ENCODE measurements at regions not wholly inside any gene's neighbourhood (a gene's known extent, or its start where the extent isn't known, plus 50 kb on each side); places are given as distances from the start of the nearest gene placed in this dataset.
A peak's percentile ranks its signal among the peaks of the same experiment; 100 is the strongest.

DNA sequence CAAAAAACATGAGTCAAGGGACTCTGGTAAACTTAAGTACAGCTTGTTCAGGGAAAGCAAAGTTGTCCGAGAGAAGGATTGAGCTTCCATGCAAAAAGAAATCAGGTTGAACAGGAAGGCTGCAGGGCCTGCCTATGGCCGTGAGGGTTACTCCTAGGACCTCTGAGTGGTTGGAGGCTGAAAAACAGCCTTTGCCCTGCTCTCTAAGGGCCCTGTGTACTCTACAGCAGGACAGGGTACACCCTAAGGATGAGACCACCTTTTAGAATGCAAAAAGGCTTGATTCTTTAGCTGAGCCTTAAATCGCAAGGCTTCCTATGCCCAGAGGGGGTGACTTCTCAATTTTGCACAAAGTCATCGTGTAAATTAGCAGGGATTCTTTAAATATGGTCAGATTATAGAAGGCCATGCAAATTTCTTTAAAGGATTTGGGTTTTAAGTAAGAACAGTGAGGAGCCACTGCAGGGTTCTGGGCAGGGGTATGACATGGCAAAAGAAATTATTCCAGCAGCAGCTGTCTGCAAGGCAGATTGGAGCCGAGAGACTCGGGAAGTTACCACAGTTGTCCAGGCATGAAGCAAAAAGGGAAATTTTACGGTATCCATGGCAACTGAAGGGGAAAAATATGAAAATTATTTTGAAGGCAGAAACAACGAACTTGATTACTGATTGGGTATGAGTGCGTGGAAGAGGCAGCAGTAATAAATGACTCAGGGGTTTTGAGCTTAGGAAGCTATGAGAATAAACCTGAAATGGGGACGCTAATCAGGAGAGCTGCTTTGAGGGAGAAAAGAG is 91.8 kb downstream of the FAM76B start:
- CTCF ChIA-PET: interaction anchor here (1.5 to 22.6 kb wide), 4 partner anchors 8 to 542 kb away, joined by 3 to 533 read pairs (median 31); no protein-coding TSS in a partner anchor
- no peak for DNase-seq (ENCODE audit: low read depth, low spot score)
- TF ChIP-seq, protein P1, sequence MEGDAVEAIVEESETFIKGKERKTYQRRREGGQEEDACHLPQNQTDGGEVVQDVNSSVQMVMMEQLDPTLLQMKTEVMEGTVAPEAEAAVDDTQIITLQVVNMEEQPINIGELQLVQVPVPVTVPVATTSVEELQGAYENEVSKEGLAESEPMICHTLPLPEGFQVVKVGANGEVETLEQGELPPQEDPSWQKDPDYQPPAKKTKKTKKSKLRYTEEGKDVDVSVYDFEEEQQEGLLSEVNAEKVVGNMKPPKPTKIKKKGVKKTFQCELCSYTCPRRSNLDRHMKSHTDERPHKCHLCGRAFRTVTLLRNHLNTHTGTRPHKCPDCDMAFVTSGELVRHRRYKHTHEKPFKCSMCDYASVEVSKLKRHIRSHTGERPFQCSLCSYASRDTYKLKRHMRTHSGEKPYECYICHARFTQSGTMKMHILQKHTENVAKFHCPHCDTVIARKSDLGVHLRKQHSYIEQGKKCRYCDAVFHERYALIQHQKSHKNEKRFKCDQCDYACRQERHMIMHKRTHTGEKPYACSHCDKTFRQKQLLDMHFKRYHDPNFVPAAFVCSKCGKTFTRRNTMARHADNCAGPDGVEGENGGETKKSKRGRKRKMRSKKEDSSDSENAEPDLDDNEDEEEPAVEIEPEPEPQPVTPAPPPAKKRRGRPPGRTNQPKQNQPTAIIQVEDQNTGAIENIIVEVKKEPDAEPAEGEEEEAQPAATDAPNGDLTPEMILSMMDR (IDR thresholded peaks at IDR 0.05; ENCODE audit: insufficient read depth, low read length, missing control alignments): no peak
- H3K4me3 ChIP-seq (ENCODE audit: low read depth, low read length): no peak overlapping the region
- POLR2A ChIA-PET: no interaction called here

DNA sequence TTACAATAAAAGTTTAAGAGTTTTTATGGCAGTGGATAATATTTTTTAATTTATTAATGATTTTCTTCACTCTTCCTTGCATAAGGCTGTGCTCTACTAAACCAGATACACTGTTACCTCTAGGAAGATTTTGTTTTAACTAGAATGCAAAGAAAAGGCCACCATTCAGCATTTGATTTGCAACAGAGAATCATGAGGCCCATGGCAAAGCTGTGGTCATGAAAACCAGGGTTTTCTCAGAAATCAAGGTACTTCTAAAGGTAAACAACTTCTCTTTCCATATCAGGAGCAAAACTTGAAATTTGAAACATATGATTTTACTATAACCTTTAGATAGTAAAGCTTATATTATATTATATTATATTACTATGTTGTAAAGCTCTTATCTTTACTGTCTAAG is 94.4 kb downstream of the FAM76B start:
- ChIA-PET CTCF (interaction anchor here (5.7 to 22.6 kb wide), 2 partner anchors 11 to 539 kb away, joined by 58 to 533 read pairs; no protein-coding TSS in a partner anchor), POLR2A (no interaction called here)
- DNase-seq (ENCODE audit: low read depth, low spot score): no peak
- H3K4me3 ChIP-seq (ENCODE audit: low read depth, low read length): no peak overlapping the region
- TF ChIP-seq, protein P1 (IDR thresholded peaks at IDR 0.05; ENCODE audit: insufficient read depth, low read length, missing control alignments): no peak

DNA sequence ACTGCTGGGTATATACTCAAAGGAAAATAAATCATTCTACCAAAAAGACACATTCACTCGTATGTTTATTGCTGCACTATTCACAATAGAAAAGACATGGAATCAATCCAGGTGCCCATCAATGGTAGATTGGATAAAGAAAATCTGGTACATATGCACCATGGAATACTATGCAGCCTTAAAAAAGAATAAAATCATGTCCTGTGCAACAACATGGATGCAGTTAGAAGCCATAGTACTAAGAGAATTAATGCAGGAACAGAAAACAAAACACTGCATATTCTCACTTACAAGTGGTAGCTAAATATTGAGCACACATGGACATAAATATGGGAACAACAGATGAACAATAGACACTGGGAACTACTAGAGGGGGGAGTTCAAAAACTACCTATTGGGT is 96.3 kb downstream of the FAM76B start:
- no peak for DNase-seq (ENCODE audit: low read depth, low spot score)
- POLR2A ChIA-PET: interaction anchor here (1.1 kb wide), 2 partner anchors 9 to 126 kb away, joined by 3 to 5 read pairs; no protein-coding TSS in a partner anchor
- TF ChIP-seq, protein P1 (IDR thresholded peaks at IDR 0.05; ENCODE audit: insufficient read depth, low read length, missing control alignments): no peak
- CTCF ChIA-PET: interaction anchor here (1.3 to 22.6 kb wide), 5 partner anchors 7 to 537 kb away, joined by 3 to 533 read pairs (median 9); no protein-coding TSS in a partner anchor
- no peak overlapping the region for H3K4me3 ChIP-seq (ENCODE audit: low read depth, low read length)

DNA sequence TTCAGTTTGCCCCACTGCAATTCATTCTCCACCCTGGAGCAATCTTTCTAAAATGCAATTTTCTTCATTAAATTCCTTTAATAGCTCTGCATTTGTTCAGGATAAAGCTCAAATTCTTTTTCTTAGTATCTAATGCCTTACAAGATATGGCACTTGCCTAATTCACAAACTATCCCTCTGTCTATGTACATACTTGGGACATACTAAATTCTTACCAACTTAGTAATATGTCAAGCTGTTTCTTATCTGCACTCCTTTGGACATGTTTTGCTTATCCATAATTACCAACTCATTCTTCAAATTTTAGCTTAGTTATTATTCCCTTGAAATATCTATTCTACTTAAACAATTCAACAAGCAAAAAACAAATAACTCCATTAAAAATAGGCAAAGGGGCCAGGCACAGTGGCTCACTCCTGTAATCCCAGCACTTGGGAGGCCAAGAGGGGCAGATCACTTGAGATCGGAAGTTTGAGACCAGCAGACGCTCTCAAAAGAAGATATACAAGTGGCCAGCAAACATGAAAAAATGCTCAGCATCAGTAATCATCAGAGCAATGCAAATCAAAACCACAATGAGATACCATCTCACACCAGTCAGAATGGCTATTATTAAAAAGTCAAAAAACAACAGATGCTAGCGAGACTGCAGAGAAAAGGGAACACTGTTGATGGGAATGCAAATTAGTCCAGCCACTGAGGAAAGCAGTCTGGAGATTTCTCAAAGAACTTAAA is 96.9 kb downstream of the FAM76B start:
- H3K4me3 ChIP-seq (ENCODE audit: low read depth, low read length): no peak overlapping the region
- TF ChIP-seq, protein P1 (IDR thresholded peaks at IDR 0.05; ENCODE audit: insufficient read depth, low read length, missing control alignments): no peak
- ChIA-PET POLR2A (interaction anchor here (0.8 to 1.1 kb wide), 3 partner anchors 10 to 176 kb away, joined by 3 to 5 read pairs (median 3); no protein-coding TSS in a partner anchor), CTCF (interaction anchor here (1.0 to 22.6 kb wide), 5 partner anchors 9 to 537 kb away, joined by 3 to 533 read pairs (median 9); no protein-coding TSS in a partner anchor)
- DNase-seq (ENCODE audit: low read depth, low spot score): peak; percentile 61

DNA sequence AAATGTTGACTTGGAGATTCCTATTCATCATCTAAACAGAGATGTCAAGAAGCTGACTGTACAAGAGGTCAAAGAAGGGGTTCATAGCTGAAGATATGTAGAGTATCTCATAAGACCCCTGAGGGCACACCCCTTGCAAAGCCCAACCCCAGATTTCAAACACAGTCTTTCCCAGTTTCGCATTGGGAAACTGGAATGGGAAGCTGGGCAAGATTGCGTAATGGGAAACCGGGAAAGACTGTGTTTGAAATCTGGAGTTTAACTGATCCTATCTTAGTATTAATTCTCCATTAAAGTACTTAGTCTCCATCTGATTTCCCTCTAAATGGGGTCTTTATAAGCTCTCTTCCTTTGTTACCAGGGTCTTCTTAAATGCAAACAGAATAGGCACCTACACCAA is 99.5 kb downstream of the FAM76B start:
- POLR2A ChIA-PET: no interaction called here
- TF ChIP-seq, protein P1 (IDR thresholded peaks at IDR 0.05; ENCODE audit: insufficient read depth, low read length, missing control alignments): no peak
- no peak overlapping the region for H3K4me3 ChIP-seq (ENCODE audit: low read depth, low read length)
- CTCF ChIA-PET: interaction anchor here (0.7 to 1.9 kb wide), 2 partner anchors 16 to 536 kb away, joined by 3 to 9 read pairs; no protein-coding TSS in a partner anchor
- no peak for DNase-seq (ENCODE audit: low read depth, low spot score)
